Esophagus (tissue), 2 donors: ENCODE measurements at regions not wholly inside any gene's neighbourhood (a gene's known extent, or its start where the extent isn't known, plus 50 kb on each side); places are given as distances from the start of the nearest gene placed in this dataset.

ENCODE experiments used
- H3K27ac ChIP-seq, 2 donors: one replicate each; pipeline ENCODE4 v1.5.1; 2013; ENCODE audit warnings: low read depth in 2 of 2, mild to moderate bottlenecking in 2 of 2, inconsistent platforms in 1 of 2, low read length in 1 of 2, moderate library complexity in 1 of 2
- H3K27me3 ChIP-seq, 2 donors: one replicate each; pipeline ENCODE4 v1.6.1; 2013; ENCODE audit warnings: low read length in 2 of 2, control low read depth in 1 of 2, mild to moderate bottlenecking in 1 of 2; ENCODE audit not compliant: insufficient read depth in 2 of 2, control insufficient read depth in 1 of 2
- H3K36me3 ChIP-seq, 2 donors: one replicate each; pipeline ENCODE4 v1.6.1; 2013; ENCODE audit warnings: low read length in 1 of 2; ENCODE audit not compliant: control insufficient read depth in 2 of 2, insufficient read depth in 2 of 2
- H3K4me1 ChIP-seq, 2 donors: one replicate each; pipeline ENCODE4 v1.6.1; 2013; ENCODE audit warnings: low read length in 1 of 2; ENCODE audit not compliant: control insufficient read depth in 2 of 2, insufficient read depth in 2 of 2
- H3K4me3 ChIP-seq, 2 donors: one replicate each; pipeline ENCODE4 v1.5.1; 2013; ENCODE audit warnings: low read length in 2 of 2, mild to moderate bottlenecking in 2 of 2, low read depth in 1 of 2, moderate library complexity in 1 of 2
- H3K9me3 ChIP-seq, 2 donors: one replicate each; pipeline ENCODE4 v1.6.1; 2013; ENCODE audit warnings: mild to moderate bottlenecking in 2 of 2, low read depth in 1 of 2, low read length in 1 of 2, moderate library complexity in 1 of 2; ENCODE audit not compliant: control insufficient read depth in 2 of 2, insufficient read depth in 1 of 2
- WGBS, 2 donors: extraction: QIAGEN DNeasy Blood & Tissue Kit; methylation state at CpG; one replicate each; pipeline ENCODE4 v1.1.7; 2013; 5-methylcytosine and 5-hydroxymethylcytosine counted together
- donor health status: healthy with polysubstance abuse.
- donor health status: Bipolar disorder and iron deficiency.

- Histone ChIP-seq H3K4me1 (no peaks in the 10 kb centered on the region), H3K9me3 (no peaks in the 10 kb centered on the region), H3K27me3 (no peaks in the 10 kb centered on the region), H3K4me3 (no peak overlapping the region), H3K27ac (no peak overlapping the region), H3K36me3 (no peaks in the 10 kb centered on the region)
- WGBS, 2 donors, result 67 to 72% methylated on average over 1 of the region's 1 CpG
Observed at GRCh38 chr11:81888391-81888790, 845.3 kb downstream of the FAM181B start.

- H3K36me3 ChIP-seq, result no peaks in the 10 kb centered on the region
- H3K9me3 ChIP-seq, result no peaks in the 10 kb centered on the region
- no peak overlapping the region for H3K27ac ChIP-seq
- 92 to 98% methylated on average over 1 of the region's 1 CpG for WGBS, 2 donors
- H3K27me3 ChIP-seq, result no peaks in the 10 kb centered on the region
- no peak overlapping the region for H3K4me3 ChIP-seq
- no peaks in the 10 kb centered on the region for H3K4me1 ChIP-seq
Observed at GRCh38 chr11:81887671-81888070, 846.0 kb downstream of the FAM181B start.

GRCh38 chr11:81886406-81887075 is 847.1 kb downstream of the FAM181B start:
- Histone ChIP-seq H3K27ac (no peak overlapping the region), H3K9me3 (no peaks in the 10 kb centered on the region), H3K36me3 (no peaks in the 10 kb centered on the region), H3K4me1 (no peaks in the 10 kb centered on the region), H3K27me3 (no peaks in the 10 kb centered on the region), H3K4me3 (no peak overlapping the region)
- WGBS, 2 donors, result 79 to 82% methylated on average over 2 of the region's 2 CpGs

GRCh38 chr11:81874635-81875034 is 859.0 kb downstream of the FAM181B start:
- no peak overlapping the region for H3K4me3 ChIP-seq
- H3K27ac ChIP-seq, result no peak overlapping the region
- H3K36me3 ChIP-seq, result no peaks in the 10 kb centered on the region
- H3K4me1 ChIP-seq, result no peaks in the 10 kb centered on the region
- H3K27me3 ChIP-seq, result no peaks in the 10 kb centered on the region
- H3K9me3 ChIP-seq, result no peaks in the 10 kb centered on the region
- 53 to 56% methylated on average over 2 of the region's 2 CpGs for WGBS, 2 donors

- Histone ChIP-seq H3K4me1 (no peaks in the 10 kb centered on the region), H3K27ac (no peak overlapping the region), H3K4me3 (no peak overlapping the region), H3K9me3 (no peaks in the 10 kb centered on the region), H3K27me3 (no peaks in the 10 kb centered on the region), H3K36me3 (no peaks in the 10 kb centered on the region)
- WGBS, 2 donors, result 52 to 69% methylated on average over 2 of the region's 2 CpGs
Observed at GRCh38 chr11:81870815-81871214, 862.8 kb downstream of the FAM181B start.

- Histone ChIP-seq H3K27ac (no peak overlapping the region), H3K9me3 (no peaks in the 10 kb centered on the region)
Observed at GRCh38 chr11:81870066-81870412, 863.6 kb downstream of the FAM181B start.

GRCh38 chr11:81869351-81870065 is 864.2 kb downstream of the FAM181B start:
- WGBS, 2 donors, result 45 to 84% methylated on average over 1 of the region's 1 CpG
- Histone ChIP-seq H3K36me3 (no peaks in the 10 kb centered on the region), H3K27ac (no peak overlapping the region), H3K9me3 (no peaks in the 10 kb centered on the region), H3K4me1 (no peaks in the 10 kb centered on the region), H3K4me3 (no peak overlapping the region), H3K27me3 (no peaks in the 10 kb centered on the region)

More at GRCh38 chr11:81870066-81870412, 863.6 kb downstream of the FAM181B start:
- H3K4me3 ChIP-seq, result no peak overlapping the region
- H3K27me3 ChIP-seq, result no peaks in the 10 kb centered on the region
- H3K4me1 ChIP-seq, result no peaks in the 10 kb centered on the region
- H3K36me3 ChIP-seq, result no peaks in the 10 kb centered on the region
- WGBS, 2 donors, result 27 to 41% methylated on average over 3 of the region's 3 CpGs

GRCh38 chr11:81866896-81867295 is 866.8 kb downstream of the FAM181B start:
- H3K9me3 ChIP-seq, result no peaks in the 10 kb centered on the region
- H3K4me3 ChIP-seq, result no peak overlapping the region
- no peaks in the 10 kb centered on the region for H3K27me3 ChIP-seq
- no peaks in the 10 kb centered on the region for H3K36me3 ChIP-seq
- H3K27ac ChIP-seq, result no peak overlapping the region
- no peaks in the 10 kb centered on the region for H3K4me1 ChIP-seq
- 60 to 75% methylated on average over 2 of the region's 2 CpGs for WGBS, 2 donors

- 54 to 62% methylated on average over 4 of the region's 4 CpGs for WGBS, 2 donors
- Histone ChIP-seq H3K27me3 (no peaks in the 10 kb centered on the region), H3K36me3 (no peaks in the 10 kb centered on the region), H3K27ac (no peak overlapping the region), H3K4me1 (no peaks in the 10 kb centered on the region), H3K9me3 (no peaks in the 10 kb centered on the region), H3K4me3 (no peak overlapping the region)
Observed at GRCh38 chr11:81857386-81857785, 876.3 kb downstream of the FAM181B start.

GRCh38 chr11:81853791-81854190 is 879.9 kb downstream of the FAM181B start:
- Histone ChIP-seq H3K27ac (no peak overlapping the region), H3K36me3 (no peaks in the 10 kb centered on the region), H3K4me3 (no peak overlapping the region), H3K27me3 (no peaks in the 10 kb centered on the region), H3K9me3 (no peaks in the 10 kb centered on the region), H3K4me1 (no peaks in the 10 kb centered on the region)
- 55 to 57% methylated on average over 1 of the region's 1 CpG for WGBS, 2 donors
